GM12875 (cell line): ENCODE measurements at regions not wholly inside any gene's neighbourhood (a gene's known extent, or its start where the extent isn't known, plus 50 kb on each side); places are given as distances from the start of the nearest gene placed in this dataset.

Source experiments
- H3K4me3 ChIP-seq: one replicate; pipeline ENCODE4 v1.5.1; 2011; ENCODE audit warnings: low read depth, low read length, control low read depth
- TF ChIP-seq, protein P1 (sequence below): IDR thresholded peaks from 2 replicates; pipeline ENCODE4 v1.5.1; 2011; ENCODE audit warnings: low read depth, mild to moderate bottlenecking, control low read depth, inconsistent platforms, low read length, moderate library complexity, borderline replicate concordance; ENCODE audit not compliant: insufficient read depth

DNA sequence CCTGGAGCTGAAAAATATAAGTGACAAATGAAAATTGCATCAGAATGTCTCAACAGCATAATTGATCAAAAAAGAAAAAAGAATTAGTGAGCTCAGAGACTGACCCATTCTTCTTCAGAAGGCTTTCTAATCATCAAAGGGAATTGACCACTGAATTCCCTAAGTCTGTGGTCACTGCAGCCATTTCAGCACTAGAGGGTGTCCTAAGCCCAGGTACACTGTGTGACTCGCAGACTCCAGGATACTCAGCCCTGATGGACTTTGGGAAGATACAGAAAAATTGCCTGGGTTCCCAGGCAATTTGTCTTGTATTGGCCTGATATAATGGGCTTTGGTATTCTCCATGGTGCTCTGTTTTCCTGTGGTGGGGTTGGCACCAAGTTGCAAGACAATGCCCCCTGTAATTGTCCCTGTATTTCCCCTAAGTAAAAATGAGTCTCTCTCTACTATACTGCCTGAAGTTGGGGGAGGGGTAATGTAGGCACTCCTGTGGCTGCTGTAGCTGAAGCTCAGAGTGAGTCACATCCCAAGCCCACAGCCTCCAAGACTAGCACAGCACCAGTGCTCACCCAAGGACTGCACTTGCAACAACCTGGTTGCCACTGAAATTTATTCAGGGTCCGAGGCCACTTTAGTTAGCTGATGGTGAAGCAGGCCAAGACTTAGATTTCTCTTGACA is 256.0 kb upstream of the STAC start:
- TF ChIP-seq, protein P1, sequence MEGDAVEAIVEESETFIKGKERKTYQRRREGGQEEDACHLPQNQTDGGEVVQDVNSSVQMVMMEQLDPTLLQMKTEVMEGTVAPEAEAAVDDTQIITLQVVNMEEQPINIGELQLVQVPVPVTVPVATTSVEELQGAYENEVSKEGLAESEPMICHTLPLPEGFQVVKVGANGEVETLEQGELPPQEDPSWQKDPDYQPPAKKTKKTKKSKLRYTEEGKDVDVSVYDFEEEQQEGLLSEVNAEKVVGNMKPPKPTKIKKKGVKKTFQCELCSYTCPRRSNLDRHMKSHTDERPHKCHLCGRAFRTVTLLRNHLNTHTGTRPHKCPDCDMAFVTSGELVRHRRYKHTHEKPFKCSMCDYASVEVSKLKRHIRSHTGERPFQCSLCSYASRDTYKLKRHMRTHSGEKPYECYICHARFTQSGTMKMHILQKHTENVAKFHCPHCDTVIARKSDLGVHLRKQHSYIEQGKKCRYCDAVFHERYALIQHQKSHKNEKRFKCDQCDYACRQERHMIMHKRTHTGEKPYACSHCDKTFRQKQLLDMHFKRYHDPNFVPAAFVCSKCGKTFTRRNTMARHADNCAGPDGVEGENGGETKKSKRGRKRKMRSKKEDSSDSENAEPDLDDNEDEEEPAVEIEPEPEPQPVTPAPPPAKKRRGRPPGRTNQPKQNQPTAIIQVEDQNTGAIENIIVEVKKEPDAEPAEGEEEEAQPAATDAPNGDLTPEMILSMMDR: no peak
- no peak overlapping the region for H3K4me3 ChIP-seq

DNA sequence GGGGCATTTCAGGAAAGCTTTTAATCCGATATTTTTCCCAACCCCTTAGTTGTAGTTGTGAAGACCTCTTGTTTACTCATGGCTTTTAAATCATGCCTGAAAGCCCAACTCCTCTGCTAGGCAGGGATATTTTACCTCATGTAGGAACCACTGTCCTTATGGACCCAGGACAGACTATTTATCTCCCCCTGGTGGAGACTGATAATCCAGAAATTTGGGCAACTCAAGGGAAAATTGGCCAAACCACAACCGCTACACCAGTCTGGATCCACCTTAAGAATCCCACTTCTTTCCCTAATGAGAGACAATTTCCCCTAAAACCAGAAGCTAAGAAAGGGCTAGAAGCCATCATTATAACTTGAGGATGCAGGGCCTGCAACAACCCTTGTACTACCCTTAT is 248.1 kb upstream of the STAC start:
- TF ChIP-seq, protein P1: no peak
- no peak overlapping the region for H3K4me3 ChIP-seq

DNA sequence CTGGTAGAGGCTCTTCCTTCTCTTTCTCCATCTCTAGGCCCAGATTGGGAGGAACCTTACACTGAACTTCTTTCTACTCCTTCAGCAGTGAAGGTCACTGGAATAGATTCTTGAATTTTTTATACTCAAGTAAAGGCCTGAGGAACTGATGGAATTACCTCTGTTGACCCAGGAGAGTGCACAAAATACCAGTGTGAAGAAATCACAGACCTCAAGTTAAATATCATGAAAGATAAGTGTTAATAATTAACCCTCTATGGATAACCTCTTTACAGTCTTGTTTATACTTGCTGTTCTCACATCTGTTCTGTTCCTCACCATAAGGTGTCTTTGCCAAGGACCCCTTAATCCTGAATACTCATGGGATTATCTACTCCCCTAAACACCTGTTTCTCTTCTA is 244.4 kb upstream of the STAC start:
- TF ChIP-seq, protein P1: no peak

DNA sequence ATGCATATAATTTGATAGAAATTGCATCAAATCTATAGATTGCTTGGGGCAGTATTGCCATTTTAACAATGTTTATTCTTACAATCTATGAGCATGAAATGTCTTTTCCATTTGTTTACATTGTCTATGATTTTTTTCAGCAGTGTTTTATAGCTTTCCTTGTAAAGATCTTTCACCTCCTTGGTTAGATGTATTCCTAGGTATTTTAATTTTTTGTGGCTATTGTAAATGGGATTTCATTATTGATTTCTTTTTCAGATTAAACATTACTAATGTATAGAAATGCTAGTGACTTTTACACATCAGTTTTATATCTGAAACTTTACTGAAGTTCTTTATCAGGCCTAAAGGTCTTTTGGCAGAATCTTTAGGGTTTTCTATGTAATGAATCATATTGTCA is 237.6 kb upstream of the STAC start:
- TF ChIP-seq, protein P1: no peak
- no peak overlapping the region for H3K4me3 ChIP-seq

More for the DNA sequence above, 244.4 kb upstream of the STAC start:
- H3K4me3 ChIP-seq: no peak overlapping the region

DNA sequence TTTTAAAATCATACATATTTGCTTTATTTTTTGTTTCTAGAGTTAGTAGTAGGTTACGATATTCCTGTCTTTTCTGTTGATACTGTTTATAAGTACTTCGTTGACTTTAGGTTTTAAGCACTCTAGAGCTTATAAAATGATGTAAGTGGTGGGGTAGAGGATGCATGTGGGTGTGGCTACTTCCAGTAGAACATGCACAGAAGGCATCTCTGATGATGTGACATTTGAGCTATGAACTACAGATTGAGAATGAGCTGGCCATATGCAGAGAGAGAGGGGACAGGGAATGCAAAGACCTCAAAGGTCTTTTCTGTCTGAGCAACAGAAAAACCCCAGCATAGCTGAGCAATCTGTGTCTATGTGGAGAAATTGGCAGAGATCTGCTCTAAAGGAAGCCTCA is 233.9 kb upstream of the STAC start:
- no peak overlapping the region for H3K4me3 ChIP-seq
- TF ChIP-seq, protein P1: no peak

DNA sequence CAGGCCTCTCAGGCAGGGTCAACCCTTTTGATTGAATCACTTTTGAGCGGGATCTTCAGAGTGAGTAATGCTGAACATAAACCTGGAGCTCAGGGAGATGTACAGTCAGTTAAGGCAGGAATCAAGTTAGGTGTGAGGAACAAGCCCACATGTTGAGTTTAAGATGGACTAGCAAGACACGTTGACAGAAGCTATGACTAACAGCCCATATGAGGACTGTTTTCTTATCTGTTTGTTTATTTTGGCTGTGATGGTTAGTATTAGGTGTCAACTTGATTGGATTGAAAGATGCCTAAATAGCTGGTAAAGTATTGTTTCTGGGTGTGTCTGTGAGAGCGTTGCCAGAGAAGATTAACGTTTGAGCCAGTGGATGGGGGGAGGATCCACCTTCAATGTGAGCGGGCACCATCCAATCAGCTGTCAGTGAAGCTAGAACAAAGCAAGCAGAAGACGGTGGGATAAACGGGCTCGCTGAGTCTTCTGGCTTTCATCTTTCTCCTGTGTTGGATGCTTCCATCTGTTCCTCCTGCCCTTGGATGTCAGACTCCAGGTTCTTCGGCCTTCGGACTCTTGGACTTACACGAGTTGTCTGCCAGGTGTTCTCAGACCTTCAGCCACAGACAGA is 232.3 kb upstream of the STAC start:
- TF ChIP-seq, protein P1: no peak
- H3K4me3 ChIP-seq: no peak overlapping the region

DNA sequence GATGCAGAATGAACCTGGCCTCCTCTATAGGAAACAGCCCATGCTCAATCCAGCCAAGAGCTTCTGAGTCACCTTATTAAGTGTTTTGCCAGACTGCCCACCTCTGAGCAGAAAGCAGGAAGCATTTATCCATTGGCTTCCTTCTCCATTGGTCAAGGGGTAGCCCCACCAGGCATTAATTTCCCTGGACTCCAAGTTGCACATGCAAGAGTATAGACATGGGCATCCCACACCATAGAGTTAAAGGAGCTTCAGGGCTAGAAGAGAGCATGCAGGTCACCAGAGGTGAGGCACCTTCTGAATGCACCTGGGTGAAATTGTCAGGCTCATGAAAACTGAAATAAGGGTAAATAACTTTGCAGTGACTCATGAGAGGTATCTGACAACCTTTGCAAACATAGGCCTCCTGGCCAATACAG is 230.8 kb upstream of the STAC start:
- TF ChIP-seq, protein P1: no peak
- no peak overlapping the region for H3K4me3 ChIP-seq
